C4-2B (cell line): ENCODE measurements at regions not wholly inside any gene's neighbourhood (a gene's known extent, or its start where the extent isn't known, plus 50 kb on each side); places are given as distances from the start of the nearest gene placed in this dataset.

Experiments
- H3K27ac ChIP-seq: fragments of 450-650 bp; 2 replicates; pipeline ENCODE4 v1.5.1; 2017
- CTCF ChIP-seq: fragments of 450-650 bp; conservative IDR thresholded peaks from 2 replicates; pipeline ENCODE4 v1.5.1; 2017; ENCODE audit warnings: mild to moderate bottlenecking
- ZFX ChIP-seq: fragments of 450-650 bp; IDR thresholded peaks from 2 replicates; pipeline ENCODE4 v1.6.1; 2017

- H3K27ac ChIP-seq, result no peak overlapping the region
- no peak for TF ChIP-seq CTCF
- TF ChIP-seq ZFX, result no peak
These were observed 85.2 kb downstream of the CCDC34 start for GRCh38 chr11:27277843-27278242.

GRCh38 chr11:27276141-27276540 lies 86.9 kb downstream of the CCDC34 start:
- TF ChIP-seq CTCF (no peak), ZFX (no peak)
- H3K27ac ChIP-seq, result no peak overlapping the region

- H3K27ac ChIP-seq, result no peak overlapping the region
- TF ChIP-seq CTCF (no peak), ZFX (no peak)
These were observed 88.1 kb downstream of the CCDC34 start for GRCh38 chr11:27274854-27275395.

GRCh38 chr11:27266125-27266524 lies 96.9 kb downstream of the CCDC34 start:
- TF ChIP-seq CTCF (no peak), ZFX (no peak)
- H3K27ac ChIP-seq, result no peak overlapping the region

GRCh38 chr11:27263986-27264385 lies 99.0 kb downstream of the CCDC34 start:
- TF ChIP-seq CTCF (no peak), ZFX (no peak)
- H3K27ac ChIP-seq, result no peak overlapping the region

GRCh38 chr11:27263046-27263445 lies 100.0 kb downstream of the CCDC34 start:
- TF ChIP-seq CTCF (no peak), ZFX (no peak)
- H3K27ac ChIP-seq, result no peak overlapping the region

GRCh38 chr11:27255447-27255828 lies 107.6 kb downstream of the CCDC34 start:
- H3K27ac ChIP-seq, result no peak overlapping the region

More at GRCh38 chr11:27255447-27255828, 107.6 kb downstream of the CCDC34 start:
- TF ChIP-seq ZFX (no peak), CTCF (no peak)
